Astrocyte (in vitro differentiated cells and primary cell): ENCODE measurements at regions not wholly inside any gene's neighbourhood (a gene's known extent, or its start where the extent isn't known, plus 50 kb on each side); places are given as distances from the start of the nearest gene placed in this dataset.

ENCODE experiments used
- CTCF ChIP-seq: IDR thresholded peaks from 2 replicates; pipeline ENCODE4 v1.5.1; 2011; ENCODE audit warnings: low read depth, mild to moderate bottlenecking, inconsistent platforms, low read length, moderate library complexity; ENCODE audit not compliant: insufficient read depth
- EZH2 ChIP-seq: IDR thresholded peaks from 2 replicates; pipeline ENCODE4 v1.6.1; 2012; ENCODE audit warnings: mild to moderate bottlenecking, low read length, inconsistent platforms; ENCODE audit not compliant: insufficient read depth

GRCh38 chr4:14096396-14096965 is 469.0 kb upstream of the BOD1L1 start:
- no peak for TF ChIP-seq CTCF
- TF ChIP-seq EZH2: no peak
